IPS-18c (cell line): ENCODE measurements at regions not wholly inside any gene's neighbourhood (a gene's known extent, or its start where the extent isn't known, plus 50 kb on each side); places are given as distances from the start of the nearest gene placed in this dataset.

Experiments
- H3K4me3 ChIP-seq: 2 replicates; pipeline ENCODE4 v1.7.0; 2013; ENCODE audit warnings: low read depth, mild to moderate bottlenecking, low read length, moderate library complexity; ENCODE audit not compliant: insufficient read depth
- H3K9me3 ChIP-seq: one replicate; pipeline ENCODE4 v1.6.1; 2013; ENCODE audit warnings: mild to moderate bottlenecking, low read length, moderate library complexity; ENCODE audit not compliant: control insufficient read depth, insufficient read depth

DNA sequence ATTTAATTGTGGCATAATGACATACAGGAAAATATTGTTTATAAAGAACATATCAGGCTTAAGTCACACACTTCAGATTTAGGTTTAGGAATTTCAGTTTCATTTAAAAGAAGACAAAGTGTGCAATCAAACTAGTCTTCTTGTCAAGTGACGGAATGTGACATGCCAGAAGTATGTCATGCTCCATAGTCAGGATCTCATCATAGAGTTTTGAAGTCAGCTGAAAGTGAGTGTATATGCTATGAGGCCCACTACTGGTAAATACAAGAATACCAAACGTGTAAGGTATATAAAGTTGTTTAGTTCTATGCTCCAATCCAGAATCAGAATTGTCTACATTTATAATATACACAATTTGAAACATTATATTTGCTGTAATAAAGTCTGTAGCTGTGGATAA is 988.4 kb downstream of the TBL1XR1 start:
- Histone ChIP-seq H3K4me3 (no peak overlapping the region), H3K9me3 (no peaks in the 10 kb centered on the region)

DNA sequence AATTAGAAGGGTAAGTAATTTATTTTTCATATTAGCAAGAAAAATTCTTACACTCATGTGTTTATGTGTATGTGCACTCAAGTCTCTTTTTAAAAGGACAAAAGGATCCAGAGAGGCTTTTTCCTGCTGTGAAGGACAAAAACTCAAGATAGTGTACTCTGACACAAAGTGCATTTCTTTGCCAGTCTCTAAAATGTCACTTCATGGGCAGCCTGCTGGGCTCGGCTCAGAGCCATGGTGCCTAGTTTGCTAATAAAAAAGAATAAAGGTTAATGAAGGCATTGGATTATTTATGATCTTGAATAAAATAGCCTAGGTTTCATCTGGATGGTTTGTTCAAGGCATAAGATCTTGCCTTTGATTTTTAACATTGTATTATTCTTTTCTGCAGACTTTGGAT is 989.0 kb downstream of the TBL1XR1 start:
- H3K4me3 ChIP-seq, result no peak overlapping the region
- H3K9me3 ChIP-seq, result no peaks in the 10 kb centered on the region

DNA sequence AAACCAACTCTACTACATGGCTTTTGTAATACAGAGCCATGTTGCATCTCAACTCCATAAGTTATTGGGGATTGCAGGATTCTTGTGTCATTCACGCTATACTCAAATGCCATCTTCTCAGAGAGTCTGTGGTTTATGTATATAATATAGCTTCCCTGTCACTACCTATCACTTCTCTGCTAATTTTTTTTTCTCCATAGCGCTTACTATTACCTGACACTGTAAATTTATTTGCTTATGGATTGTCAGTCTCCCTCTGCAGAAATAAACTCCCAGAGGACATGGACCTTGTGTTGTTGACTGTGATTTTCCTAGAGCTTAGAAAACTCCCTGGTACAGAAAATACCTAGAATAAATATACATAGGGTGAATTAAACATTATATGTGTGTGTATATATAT is 990.5 kb downstream of the TBL1XR1 start:
- H3K4me3 ChIP-seq, result no peak overlapping the region
- no peaks in the 10 kb centered on the region for H3K9me3 ChIP-seq

DNA sequence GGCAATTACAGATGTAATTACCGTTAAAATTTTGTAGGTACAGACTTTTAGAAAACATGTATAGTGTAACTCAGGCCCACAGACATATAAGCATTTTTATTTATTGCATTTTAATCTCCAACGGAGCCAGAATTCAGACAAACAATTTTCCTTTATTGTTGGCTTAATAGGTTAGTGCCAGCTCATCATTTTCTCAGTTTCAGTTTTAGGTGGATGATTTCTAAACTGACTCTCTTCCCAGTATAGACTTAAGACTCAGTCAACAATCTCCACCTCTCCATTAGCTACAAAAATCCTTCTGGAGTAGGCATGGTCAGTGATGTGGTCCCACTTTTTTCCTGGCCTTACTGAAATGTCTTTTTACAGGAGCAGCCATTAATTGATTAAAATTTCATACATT is 994.6 kb downstream of the TBL1XR1 start:
- Histone ChIP-seq H3K9me3 (no peaks in the 10 kb centered on the region), H3K4me3 (no peak overlapping the region)

DNA sequence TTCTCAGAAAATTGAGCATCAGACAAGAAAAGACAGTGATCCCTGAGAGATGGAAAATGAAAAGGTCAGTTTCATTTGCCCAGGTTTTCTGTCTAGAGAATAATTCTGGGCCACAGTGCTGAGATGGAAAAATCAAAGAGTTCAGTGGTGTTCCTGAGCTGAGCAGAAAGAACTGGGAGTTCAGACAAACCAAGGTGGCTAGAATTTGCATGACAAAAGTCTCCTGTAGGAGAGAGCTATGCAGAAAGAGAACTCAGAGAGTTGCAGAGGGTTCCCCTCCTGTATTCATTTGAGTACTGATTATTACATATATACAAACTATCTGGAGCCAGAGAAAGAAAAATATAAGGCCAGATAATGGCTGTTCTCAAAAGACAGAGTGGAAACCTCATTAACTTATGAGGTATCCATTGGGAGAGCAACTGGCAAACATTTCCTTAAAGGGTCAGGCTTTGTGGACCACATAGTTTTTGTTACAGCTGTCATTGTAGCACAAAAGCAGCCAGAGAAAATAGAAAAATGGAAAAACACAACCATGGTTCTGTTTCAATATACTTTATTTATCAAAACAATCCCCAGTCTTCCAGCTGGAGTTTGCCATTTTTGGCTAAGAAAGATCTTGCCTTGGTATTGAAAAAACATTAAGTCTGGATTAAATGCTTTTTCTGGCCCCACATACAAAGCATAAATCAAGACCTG is 1004.1 kb downstream of the TBL1XR1 start:
- Histone ChIP-seq H3K9me3 (no peaks in the 10 kb centered on the region), H3K4me3 (no peak overlapping the region)

DNA sequence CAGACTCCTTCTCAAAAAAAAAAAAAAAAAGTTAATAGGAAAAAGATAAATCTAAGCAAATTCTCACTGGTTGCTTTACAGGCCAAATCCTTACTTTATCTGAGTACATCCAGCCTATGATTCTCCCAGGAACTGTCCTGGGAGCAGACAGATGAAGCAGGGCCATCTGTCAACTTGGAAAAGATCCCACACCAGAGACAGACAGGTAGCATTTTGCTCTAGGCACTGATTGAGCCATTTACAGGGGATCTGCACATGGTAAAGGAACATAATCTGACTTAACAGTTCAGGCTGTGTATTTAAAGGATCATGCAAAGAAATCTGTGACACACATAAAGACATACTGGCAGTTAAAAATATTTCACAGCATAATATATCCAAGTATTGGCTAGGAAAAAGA is 1006.5 kb downstream of the TBL1XR1 start:
- no peaks in the 10 kb centered on the region for H3K9me3 ChIP-seq
- H3K4me3 ChIP-seq, result no peak overlapping the region

DNA sequence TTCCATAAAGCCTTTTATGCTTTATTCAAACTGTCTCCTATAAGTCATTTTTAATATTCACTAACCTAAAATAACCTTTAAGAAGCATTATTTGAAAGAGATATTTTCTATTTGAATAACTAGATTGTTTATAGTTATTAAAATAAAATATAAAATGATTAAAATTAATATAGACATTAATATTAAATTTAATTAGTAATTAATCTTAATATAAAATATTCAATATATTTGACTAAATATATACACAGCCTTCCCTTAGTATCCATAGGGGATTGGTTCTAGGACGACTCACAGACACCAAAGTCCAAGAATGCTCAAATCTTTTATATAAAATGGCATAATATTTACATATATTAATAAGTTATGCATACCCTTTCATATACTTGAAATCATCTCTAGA is 1014.1 kb downstream of the TBL1XR1 start:
- no peak overlapping the region for H3K4me3 ChIP-seq
- H3K9me3 ChIP-seq, result no peaks in the 10 kb centered on the region

DNA sequence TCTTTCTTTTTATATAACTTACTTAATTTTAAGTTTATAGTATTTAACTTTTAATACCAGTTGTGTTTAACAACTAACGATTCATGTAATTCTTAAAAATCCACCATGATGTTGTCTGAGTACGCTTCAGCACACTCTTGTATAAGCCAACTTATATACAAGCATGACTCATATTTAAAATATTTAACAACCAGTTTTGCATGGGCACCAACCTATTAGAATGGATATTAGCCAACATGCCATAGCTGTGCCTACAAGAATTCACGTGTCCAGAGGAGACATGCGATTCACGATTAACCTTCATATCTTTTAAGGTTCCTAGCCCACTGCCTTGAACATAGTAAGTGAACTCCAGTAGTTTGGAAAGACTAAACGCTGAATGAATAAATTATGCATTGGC is 1023.2 kb downstream of the TBL1XR1 start:
- no peak overlapping the region for H3K4me3 ChIP-seq
- H3K9me3 ChIP-seq, result no peaks in the 10 kb centered on the region

DNA sequence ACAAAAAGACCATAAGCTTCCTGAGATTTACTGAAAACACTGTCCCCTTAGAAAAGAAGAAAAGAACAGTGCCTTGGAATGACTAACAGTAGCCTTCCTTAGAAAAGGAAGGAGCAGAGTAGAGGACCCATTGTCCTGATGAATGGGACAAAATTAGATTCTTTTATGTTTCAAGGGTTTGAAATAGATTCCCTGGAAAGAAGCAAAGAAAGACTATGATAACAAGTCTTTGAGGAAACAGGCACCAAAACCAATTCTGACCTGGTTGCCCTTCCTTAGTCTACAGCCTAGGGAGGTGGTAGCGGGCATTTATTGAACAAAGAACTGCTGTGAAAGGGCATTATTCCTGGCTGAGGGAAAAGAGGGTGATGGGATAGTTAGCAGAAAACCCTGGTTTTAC is 1024.8 kb downstream of the TBL1XR1 start:
- no peak overlapping the region for H3K4me3 ChIP-seq
- no peaks in the 10 kb centered on the region for H3K9me3 ChIP-seq

DNA sequence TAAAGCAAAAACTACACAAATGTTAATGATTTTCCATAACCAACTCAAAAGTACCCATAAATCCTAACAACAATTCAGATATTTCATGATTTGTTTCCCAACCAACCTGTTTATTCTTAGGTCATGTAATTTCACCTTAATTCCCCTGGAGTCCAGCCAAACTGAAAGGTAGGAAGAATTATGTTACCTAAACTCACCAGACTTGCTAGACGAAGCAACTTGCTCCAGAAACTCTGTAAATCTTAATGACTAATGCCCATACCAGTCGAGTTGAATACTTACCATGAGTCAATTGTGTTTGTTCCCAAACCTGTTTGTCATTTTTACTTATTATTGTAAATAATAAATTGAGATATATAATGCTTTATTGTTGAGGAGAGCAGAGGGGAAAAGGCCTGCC is 1030.0 kb downstream of the TBL1XR1 start:
- Histone ChIP-seq H3K9me3 (no peaks in the 10 kb centered on the region), H3K4me3 (no peak overlapping the region)

DNA sequence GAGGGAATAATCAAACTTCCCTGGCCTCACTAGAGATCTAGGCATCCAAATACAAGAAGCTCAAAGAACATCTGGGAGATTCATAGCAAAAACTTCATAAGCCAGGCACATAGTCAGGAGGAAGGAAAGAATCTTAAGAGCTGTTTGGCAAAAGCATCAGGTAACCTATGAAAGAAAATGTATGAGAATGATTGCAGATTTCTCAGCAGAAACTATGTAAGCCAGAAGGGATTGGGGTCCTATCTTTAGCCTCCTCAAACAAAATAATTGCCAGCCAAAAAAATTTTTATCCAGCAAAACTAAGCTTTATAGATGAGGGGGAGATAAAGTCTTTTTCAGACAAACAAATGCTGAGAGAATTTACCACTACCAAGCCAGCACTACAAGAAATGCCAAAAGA is 1036.3 kb downstream of the TBL1XR1 start:
- Histone ChIP-seq H3K4me3 (no peak overlapping the region), H3K9me3 (no peaks in the 10 kb centered on the region)

DNA sequence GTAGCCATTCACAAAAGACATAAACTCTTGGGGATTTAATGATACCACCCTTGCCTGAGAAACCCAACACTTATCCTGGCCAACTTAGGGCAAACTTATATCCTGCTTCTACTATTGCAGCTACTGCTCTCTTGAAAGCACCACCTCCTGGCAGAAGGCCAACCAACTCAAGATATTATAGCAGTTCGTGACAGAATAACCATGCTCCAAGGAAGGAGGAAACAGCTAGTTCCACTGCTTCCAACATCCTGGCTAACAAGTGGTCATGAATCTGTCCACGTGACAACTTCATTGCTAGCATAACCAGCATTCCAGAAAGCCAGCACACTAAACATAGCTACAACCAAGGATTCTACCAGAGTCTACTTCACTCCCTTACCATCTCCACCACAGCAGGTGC is 1037.5 kb downstream of the TBL1XR1 start:
- no peaks in the 10 kb centered on the region for H3K9me3 ChIP-seq
- no peak overlapping the region for H3K4me3 ChIP-seq

DNA sequence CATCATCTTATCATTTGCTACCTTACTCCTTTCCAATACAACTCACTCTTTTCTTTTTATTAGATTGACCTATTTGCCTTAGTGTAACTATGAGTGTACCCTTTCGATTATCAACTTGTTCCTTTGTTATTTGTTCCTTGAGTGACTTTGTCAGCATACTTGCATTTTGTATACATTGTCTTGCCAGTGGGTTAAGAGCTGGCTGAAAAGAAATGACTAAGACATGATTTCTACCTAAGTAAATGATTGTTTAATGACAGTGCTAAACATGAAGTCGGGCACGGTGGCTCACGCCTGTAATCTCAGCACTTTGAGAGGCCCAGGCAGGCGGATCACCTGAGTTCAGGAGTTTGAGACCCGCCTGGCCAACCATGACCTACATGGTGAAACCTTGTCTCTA is 1042.3 kb downstream of the TBL1XR1 start:
- no peaks in the 10 kb centered on the region for H3K9me3 ChIP-seq
- H3K4me3 ChIP-seq, result no peak overlapping the region

DNA sequence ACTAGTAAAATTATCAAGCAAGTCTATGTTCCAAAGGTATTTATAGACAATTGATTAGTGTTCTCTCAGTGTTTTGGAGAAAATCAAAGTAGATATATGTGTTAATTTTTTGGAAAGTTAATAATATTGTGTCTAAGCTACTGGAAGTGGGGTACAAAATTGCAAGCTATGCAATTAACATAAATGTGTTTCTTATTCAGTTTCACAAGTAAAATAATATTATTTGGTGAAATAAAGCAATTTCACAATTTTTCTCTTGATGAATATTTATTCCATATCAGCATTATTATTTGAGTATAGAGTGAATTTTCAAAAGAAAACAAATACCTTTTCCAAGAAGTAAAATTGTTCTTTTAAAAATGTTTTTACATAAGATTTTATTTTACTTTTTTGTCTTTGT is 1047.7 kb downstream of the TBL1XR1 start:
- H3K9me3 ChIP-seq, result no peaks in the 10 kb centered on the region

DNA sequence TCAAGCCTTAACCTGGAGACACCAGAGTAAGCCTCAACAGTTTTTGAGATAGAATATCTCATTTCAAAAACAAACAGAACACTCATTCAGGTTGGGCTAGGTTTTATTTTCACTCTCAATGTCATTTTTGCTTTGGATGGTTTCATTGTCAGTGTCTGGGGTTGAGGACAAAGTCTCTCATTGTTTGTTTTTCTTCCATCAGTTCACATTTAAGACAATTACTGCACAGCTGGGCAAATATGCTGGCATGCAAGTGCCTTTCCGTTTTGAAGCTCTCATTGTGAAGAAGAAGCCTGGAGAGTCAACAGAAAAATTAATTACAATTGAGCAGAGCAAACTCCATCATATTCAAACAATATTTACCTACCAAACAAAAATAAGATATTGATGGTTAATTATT is 1050.0 kb downstream of the TBL1XR1 start:
- H3K4me3 ChIP-seq, result no peak overlapping the region
- H3K9me3 ChIP-seq, result no peaks in the 10 kb centered on the region

More for the DNA sequence above, 1047.7 kb downstream of the TBL1XR1 start:
- H3K4me3 ChIP-seq, result no peak overlapping the region

DNA sequence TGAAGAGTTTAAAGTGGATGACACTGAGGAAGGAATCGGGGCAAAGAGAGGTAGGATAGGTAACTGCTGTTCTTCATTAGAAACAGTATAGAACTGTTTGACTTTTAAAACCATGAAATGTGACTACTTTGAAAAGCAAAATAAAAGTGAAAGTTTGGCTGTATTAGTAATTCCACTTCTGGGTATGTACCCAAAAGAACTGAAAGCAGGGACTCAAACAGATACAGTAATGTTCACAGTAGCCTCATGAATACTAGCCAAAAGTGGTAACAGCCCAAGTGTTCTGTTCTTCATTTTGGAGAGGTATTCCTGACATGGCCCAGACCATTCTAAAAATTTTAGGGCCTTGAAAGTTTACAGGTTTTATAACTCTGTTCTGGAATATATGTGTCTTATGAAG is 1055.4 kb downstream of the TBL1XR1 start:
- Histone ChIP-seq H3K4me3 (no peak overlapping the region), H3K9me3 (no peaks in the 10 kb centered on the region)

DNA sequence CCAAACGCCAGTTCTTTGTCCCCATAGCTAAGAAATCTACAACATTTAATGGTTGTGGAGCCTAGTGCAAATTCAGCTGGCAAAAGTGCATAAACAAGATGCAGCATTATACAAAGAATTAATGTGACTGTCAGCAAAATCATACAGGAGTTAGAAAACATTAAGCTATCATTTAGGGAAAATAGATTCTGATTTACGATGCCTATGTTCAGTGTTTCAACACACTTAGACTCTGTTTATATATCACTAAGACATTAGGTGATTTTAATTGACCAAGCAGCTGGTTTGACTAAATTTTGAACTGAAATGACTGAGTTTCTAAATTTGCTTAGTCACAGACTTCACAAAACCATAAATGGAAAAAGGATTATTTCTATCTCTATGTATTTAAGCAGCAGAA is 1076.8 kb downstream of the TBL1XR1 start:
- Histone ChIP-seq H3K9me3 (no peaks in the 10 kb centered on the region), H3K4me3 (no peak overlapping the region)

DNA sequence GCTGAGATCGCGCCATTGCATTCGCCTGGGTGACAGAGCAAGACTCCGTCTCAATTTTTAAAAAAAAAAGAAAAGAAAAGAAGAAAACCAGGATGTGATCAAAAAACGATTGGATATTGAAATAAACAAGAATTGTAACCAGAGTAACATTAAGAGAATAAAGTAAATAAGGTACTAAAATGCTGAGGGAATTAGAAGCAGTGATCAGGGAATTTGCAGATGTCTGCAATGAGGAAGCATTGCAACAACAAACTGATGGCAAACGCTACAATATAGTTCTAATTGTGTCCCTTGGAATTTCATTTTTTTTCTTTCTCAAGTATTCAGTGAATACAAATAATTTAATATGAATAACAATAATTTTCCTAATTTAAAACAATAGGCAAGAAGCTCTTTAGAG is 1077.5 kb downstream of the TBL1XR1 start:
- no peak overlapping the region for H3K4me3 ChIP-seq
- H3K9me3 ChIP-seq, result no peaks in the 10 kb centered on the region

DNA sequence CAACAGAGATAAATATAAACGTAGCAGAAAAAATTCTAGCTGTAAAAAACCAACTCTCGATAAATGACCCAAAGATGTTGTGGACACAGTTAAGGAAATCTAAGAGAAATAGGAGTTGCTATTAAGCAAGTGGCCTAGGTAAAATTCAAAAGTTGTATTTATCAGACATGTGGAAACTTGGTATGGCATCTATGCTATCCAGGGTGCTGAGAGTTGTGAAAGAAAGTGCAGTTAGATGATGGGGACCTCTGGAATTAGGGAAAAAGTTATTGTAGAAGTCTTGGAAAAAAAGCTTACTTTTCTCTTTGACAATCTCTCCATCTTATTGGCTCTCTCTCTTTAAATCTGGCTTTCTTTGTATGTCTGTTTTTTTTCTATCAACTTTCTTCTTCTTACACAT is 1090.9 kb downstream of the TBL1XR1 start:
- Histone ChIP-seq H3K4me3 (no peak overlapping the region), H3K9me3 (no peaks in the 10 kb centered on the region)
